GM21723 (cell line): ENCODE measurements at regions not wholly inside any gene's neighbourhood (a gene's known extent, or its start where the extent isn't known, plus 50 kb on each side); places are given as distances from the start of the nearest gene placed in this dataset.

ENCODE experiments used
- ATAC-seq: cut with Tn5 transposase; IDR thresholded peaks from one replicate; pipeline ENCODE4 v1.9.1; 2021; ENCODE audit warnings: mild to moderate bottlenecking, moderate library complexity; ENCODE audit not compliant: unreplicated experiment

DNA sequence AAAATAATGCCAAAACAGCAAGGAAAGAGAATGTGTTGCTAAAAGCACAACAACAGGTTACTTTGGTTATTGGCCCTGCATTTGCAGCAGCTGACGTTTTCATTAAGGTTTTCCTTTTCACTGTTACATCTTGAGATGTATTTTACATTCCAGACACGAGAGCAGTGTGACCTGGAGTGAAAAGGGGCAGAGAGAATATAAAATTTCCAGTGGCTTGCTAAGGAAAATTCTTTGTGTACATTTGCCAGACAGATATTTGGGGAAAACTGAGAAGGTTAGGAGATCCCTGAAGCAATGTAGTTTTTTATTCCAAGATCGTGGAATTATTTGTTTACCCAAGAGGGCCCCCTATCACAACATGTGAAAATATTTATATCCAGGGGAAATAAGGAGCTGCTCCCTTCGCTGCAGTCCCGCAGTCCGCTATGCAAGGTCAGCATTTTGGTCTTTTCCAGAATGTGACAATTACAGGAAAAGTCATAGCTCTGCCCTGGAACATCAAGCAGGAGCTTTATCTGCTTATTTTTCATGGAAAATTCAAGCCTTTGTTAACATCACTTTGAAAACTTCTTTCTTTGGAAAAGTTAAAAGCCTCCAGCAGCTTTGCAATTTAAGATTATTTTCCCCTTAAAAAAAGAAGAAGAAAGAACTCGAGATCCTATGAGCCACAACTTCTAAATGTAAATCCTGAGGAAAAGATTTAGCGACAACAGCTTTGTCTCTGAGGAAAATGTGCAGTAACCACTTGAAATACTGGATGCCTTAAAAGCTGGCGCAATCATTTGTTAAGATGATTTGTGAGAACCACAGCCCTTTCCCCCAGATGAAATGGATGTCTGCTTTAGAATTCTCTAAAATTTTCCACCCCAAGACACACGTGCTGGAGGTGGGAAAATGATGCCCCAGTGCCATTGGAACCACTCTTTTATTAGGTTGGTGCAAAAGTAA lies 256.4 kb upstream of the TPM1 start:
- no peak for ATAC-seq

DNA sequence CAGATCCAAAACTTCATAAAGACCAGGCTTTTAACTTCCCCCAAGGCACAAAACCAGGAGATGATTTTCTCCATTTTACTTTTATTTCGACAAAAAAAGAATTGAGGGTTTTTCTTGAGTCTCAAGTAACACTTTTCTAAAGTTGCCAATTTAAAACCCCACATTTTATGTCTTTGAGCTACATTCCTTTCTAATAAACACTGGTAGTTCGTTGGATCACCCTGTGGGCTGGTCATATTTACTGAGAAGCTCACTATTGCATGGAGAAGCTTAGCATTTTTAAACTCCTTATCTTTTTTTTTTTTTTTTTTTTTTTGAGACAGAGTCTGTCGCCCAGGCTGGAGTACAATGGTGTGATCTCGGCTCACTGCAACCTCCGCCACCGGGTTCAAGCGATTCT lies 255.1 kb upstream of the TPM1 start:
- ATAC-seq, result no peak

DNA sequence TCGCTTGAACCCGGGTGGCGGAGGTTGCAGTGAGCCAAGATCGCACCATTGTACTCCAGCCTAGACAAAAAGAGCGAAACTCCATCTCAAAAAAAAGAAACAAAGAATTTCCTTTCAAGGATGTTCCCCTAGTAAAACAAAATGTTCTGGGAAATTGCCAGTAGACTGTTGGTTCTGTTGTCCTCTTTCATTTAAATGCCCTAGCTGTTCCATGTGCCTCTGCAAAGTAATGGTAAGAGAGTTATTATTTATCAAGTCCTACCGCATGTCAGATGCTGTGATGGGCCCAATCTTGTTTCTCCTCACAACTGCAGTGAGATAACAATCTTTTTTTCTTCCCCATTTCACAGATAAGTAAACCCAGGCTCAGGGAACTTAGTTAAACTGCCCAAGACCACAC lies 254.3 kb upstream of the TPM1 start:
- ATAC-seq, result no peak

DNA sequence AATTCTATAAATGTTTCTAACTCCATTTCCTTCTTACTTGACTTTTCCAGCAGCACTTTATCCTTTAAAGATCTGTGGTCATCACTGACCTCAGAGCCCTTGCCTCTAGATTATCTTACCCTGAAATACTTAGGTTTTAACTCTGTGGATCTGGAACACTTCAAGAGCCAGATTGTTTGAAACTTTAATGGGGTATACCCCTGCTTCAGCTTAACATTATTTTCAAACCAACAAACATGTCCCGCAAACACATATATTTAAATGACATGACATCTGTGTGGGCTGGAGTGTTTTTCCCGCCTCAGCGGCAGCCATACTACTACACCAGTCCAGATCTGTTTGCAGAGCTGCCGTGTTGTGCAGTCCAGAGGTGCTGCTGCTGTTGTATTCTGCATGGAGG lies 252.0 kb upstream of the TPM1 start:
- ATAC-seq, result no peak

DNA sequence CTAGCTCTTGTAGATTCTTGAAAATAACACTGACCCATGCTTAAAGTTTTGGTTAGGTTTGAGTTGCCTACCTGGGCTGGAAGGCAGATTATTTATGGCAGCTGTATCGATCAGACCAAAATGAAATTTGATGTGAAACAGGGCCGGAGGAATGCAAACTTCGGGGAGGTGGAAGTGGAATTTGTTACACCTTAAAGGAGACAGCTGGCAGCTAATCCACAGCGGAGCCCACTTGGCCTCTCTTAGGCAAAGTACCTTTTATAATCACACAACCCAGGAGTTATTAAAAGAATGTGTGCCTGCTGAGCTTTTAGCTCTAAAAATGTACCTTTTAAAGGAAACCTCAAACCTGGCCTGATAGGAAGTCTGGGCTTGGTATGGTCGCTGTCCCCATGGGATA lies 250.9 kb upstream of the TPM1 start:
- no peak for ATAC-seq

DNA sequence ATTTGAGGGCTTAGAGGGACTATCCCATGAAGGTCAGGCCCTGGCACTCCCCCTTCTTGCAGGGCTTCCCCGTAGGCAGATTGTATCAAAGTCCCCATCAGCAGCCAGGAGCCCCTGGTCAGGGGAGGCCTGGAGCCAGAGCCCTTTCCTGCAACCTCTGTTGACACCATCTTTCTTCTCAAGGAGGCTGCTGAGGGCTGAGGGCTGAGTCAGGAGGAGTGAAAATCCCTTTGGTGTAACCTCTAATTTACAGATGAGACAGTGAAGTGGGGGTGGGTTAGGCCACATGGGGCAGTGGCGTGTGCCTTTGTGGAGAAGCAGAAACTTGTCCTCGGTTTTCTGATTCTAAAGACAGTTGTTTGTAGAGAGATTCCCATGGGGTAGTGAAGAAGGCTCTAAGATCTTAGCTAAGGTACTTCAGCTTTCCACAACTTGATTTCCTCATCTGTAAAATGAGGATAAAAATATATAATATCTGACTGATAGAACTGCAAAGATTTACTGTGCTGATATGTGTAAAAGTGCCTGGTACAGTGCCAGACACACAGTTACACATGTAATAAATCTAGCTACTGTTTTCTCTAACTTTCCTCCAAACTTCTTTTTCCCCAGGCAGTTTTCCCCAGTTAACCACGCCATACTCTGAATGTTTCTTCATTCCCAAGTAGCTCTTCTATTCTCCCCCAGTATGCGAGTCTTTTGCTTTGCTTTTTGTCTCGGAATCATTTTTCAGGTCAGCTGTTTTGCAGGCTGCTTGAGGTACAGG lies 249.4 kb upstream of the TPM1 start:
- ATAC-seq, result no peak

DNA sequence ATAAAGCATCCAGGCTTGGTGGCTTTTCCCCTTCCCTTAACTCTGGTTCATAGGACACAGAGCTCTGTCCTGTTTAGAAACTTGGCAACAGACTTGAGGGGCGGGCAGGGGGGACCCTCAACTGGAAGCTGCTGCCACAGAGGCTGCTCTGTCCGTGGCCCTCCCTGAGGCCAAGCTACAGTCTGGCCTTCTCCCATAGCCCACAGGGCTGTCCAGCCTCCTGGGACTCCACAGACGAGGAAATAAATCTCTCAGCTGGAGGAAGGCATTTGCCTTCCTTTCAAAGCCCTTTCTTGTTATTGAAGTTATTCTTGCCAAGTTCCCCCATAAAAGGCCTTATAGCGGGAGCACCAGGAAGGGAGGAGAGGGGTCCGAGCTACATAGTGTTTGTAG lies 248.8 kb upstream of the TPM1 start:
- no peak for ATAC-seq

DNA sequence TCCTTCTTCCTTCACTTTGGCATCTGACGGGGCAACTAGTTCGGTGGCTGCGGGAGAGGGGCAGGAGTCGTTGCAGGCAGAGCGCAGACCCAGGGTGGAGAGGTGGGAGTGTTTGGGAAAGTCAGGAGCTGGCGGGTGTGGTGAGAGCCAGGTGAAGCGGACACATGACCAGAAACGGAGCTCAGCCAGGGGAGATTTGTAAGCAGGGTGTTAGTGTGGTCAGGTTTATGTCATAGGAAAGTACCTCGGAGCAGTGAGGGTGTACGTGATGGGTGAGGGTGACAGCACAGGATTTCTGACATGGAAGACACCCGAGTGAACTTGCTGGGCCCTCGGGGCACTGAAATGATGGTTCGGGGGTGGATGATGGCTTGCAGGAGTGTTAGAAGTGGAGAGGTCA lies 247.4 kb upstream of the TPM1 start:
- ATAC-seq, result no peak

DNA sequence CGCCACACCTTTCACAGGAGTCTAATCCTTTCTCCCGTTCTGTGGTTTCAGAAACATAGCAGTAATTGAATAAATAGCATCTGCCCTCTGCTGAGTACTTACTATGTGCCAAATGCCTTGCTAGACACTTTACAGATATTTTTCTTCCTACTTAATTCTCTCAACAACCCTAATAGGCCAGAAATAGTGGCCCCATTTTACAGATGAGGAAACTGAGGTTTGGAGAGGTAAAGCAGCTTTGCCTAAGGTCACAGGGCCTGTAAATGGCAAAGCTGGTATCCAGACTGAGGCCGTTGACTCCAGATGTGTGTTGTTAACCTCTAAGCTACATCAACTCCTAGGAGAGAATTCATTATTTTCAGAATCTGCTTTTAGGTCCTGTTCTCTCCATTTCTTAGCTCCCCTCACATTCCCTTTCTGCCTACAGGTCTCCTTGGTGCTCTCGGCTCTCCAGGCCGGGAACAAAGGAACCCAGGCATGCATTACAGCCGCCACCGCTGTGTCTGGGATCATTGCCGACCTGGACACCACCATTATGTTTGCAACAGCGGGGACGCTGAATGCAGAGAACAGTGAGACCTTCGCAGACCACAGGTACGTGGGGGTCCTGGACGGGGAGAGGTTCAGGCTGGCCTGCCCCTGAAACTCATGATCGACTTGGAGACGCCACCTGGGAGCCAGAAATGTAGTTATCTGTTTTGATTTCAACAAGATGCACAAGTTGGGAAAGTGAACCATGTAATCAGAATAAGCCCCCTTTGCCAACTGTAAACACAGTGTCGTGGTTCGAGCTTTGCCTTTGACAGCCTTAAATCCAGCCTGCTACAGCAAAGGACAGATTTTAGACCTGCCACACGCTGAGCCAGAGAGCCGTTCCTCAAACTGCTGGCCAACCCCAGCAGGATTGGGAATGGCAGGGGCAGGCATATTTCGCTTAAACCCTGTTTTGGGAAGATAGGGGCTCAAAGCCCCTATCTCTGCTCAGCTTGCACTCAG lies 246.5 kb upstream of the TPM1 start:
- ATAC-seq, result no peak

DNA sequence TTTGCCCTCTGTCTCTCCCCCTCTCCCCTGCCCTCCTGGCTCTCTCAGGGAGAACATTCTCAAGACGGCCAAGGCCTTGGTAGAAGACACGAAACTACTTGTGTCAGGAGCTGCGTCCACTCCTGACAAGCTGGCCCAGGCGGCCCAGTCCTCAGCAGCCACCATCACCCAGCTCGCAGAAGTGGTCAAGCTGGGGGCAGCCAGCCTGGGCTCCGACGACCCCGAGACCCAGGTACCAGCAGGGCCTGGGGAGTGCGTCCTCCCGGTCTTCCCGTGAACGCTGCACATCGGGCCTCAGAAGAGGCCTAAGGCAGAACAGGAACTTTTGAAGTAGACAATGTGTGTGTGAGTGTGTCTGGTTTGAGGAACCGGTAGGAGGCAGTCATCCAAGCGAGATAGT lies 245.4 kb upstream of the TPM1 start:
- no peak for ATAC-seq

DNA sequence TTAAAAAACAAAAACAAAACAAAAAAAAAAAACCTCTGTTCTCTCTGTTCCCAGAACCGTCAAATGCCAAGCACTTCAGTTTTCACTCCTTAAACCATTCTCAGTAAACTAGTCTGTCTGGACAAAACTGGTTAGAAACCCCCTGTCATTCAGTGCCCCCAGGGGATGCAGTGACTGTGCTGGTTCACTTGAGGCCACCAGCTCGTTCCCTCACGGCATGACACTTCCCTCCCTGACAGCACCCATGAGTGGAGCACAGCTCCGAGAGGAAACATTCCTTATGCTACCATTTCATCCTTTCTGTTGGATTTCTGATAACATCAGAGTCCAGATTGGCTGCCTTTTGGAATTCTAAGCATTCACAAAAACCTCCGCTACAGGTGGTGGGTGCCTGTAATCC lies 244.0 kb upstream of the TPM1 start:
- ATAC-seq, result no peak

DNA sequence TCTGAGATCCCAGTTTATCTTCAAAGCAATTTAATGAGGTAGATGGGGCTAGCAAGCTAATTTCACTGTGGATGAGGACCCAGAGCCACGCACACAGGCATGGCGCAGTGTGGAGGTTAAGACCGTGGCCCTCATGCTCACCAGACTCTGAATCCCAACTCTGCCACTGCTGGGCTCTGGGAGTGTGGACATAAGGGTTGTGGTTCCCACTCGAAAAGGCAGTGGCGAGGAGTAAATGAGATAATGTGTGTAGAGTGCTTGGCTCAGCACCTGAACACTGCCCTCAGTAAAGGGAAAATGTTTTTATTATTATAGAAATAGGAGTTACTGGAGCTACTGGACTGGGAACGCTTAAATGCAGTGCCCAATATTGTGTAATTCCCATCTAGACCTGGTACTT lies 243.5 kb upstream of the TPM1 start:
- no peak for ATAC-seq

DNA sequence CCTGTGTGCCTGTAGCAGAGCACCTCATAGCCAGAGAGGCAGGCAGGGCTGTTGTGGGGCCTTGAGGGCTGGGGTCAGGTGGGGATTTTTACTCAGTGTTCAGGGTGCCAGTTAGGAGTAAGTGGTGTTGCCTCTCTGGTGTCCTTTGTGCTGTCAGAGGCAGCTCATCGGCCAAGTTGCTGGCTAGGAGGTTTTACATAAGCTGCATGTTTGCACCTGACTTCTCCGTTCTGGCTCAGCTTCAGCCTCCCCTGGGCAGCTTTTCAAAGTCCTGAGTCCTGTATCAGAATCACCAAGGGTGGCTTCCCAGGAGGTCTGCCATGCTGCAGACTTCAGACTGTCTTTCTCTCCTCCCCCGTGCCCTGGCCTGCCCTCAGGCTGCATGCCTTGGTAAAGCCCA lies 242.6 kb upstream of the TPM1 start:
- ATAC-seq, result no peak

DNA sequence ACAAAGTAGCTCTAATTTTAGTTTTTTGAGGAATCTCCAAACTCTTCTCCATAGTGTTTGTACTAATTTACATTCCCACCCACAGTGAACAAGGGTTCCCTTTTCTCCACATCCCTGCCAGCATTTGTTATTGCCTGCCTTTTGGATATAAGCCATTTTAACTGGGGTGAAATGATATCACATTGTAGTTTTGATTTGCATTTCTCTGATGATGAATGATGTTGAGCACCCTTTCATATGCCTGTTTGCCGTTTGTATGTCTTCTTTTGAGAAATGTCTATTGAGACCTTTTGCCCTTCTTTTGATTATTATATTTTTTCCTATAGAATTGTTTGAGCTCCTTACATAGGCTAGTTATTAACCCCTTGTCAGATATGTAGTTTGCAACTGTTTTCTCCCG lies 239.9 kb upstream of the TPM1 start:
- no peak for ATAC-seq

DNA sequence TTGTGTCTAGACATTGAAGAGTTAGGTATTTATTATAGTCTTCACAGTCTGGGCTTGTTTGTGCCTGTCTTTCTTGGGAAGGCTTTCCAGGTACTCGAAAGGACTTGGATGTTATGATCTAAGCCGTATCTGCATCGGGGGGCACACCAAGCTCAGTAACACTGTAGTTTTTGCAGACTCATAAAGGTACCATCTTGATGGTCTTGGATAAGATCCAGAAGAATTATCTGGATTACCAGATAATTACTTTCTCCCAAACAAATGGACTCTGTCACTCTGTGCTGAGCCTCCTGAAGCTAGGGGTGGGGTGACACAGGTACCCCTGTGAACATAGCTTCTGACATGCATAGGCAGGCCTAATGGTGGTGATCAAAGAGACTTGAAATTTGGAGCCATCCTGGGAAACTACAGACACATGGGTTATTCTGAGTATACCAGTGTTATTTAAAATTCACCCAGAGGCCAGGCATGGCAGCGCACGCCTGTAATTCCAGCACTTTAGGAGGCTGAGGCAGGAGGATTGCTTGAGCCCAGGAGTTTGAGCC lies 238.6 kb upstream of the TPM1 start:
- no peak for ATAC-seq

DNA sequence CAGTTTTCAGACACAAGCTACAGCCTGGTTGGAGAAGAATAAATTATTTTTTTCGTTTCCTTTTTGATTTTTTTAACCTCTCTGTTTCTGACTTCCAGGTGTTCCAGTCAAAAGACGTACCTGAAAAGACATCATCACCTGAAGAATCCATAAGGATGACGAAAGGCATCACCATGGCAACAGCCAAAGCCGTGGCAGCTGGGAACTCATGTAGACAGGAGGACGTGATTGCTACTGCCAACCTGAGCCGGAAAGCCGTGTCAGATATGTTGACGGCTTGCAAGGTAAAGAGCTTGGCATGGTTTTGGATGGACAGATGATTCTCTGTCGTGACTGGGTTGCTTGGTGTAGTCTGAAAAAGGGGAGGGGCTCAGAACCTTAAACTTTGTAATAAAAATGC lies 237.0 kb upstream of the TPM1 start:
- no peak for ATAC-seq

DNA sequence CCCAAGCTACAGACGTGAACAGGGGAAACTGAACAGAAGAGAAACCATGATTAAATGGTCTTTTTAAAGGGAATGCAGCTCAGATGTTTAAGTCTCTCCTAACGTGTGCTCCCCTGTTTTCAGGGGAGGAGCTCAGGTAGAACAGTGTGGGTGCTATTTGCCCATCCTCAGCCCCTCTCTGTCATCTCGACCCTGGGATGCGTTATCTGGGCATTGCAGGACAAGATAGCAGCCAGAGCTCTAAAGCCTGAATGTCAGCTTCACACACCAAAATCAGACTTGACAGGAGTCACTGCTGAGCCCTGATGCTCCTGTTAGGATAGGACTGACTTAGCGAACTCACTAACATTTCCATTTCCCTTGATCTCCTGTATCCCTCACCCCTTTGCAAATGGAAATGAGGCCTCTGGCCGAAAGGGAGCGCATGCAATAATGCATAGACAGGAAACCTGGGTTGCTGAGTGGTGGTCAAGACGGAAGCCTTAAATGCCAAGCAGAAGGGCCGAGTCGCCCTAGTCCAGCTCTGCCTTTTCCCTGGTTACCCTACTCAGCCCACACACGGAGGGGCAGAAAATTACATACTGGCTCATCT lies 234.9 kb upstream of the TPM1 start:
- ATAC-seq, result no peak

DNA sequence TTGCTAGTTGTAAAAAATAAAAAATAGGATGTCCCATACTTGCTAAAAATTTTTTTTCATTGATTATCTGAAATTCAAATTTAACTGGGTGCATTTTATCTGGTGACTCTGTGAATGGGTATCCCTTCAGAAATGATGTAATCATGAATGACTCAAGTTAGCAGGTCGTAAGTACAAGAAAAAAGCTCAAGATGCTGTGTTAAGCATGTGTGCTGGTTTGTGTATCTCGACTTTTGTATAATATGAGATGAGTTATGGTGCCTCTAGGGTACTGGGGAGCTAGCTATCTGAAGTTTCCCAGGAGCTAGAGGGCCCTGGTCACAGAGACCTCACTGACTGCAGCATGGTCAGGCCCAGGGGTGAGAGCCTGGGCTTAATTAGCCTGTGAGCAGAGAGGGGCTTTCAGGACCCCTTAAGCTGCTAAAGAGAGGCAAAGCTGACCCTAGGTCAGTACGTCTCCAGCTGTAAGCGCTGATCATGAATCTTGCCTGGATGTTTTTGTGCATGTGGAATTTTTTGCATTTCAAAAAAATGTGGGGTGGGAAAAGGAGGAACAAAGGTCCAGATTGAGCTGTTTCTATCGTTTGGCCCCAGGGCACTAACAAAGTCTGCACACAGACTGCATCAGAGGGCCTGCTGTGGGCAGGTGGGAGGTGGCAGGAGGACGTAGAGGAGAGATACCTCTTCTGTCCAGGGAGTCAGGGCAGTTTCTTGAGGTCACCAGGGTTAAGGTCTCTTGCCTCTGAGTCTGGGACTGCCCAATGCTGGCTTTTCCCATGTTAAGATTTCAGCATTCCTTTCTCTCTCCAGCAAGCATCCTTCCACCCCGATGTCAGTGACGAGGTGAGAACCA lies 233.2 kb upstream of the TPM1 start:
- no peak for ATAC-seq

DNA sequence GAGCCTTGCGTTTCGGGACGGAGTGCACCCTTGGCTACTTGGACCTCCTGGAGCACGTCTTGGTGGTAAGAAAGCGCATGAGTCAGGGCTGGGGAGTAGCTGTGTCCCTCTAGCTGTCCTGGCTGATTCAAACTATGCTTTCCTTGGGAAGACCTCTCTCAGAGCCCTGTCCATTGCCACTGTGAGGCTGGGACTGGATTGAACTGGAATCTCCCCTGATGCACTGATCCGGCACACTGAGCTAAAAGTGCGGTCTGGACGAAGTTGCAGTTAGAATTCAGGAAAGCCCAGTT lies 232.6 kb upstream of the TPM1 start:
- no peak for ATAC-seq

DNA sequence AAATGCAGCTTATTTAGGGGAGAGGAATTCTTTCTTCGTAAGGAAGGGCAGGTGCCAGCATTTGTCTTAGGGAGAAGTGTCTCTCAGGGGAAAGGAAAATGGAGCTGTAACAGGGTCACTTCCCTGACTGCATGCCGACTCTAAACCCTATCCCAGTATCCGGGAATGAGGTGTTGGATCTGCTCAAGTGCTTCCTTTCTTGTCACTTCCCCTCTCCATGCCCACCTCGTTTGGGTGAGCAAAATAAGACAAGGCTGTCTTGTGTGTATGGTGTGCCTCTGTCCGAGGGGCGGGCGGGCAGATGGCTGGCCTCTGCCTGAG lies 230.1 kb upstream of the TPM1 start:
- no peak for ATAC-seq
